Prostate gland (tissue), 2 donors: ENCODE measurements at regions not wholly inside any gene's neighbourhood (a gene's known extent, or its start where the extent isn't known, plus 50 kb on each side); places are given as distances from the start of the nearest gene placed in this dataset.
"Not testable (repeated sequence)": the region's sequence is repeated elsewhere in the genome, so short reads cannot be mapped to it uniquely, and the experiment has no call there.

Experiments used
- POLR2A ChIP-seq: fragments of 450-650 bp; IDR thresholded peaks from one replicate; pipeline ENCODE4 v1.6.1; 2016; ENCODE audit warnings: antibody characterized with exemption, mild to moderate bottlenecking
- POLR2AphosphoS5 ChIP-seq: sonication (generic); formaldehyde crosslinking; IDR thresholded peaks from one replicate; pipeline ENCODE4 v1.6.1; 2017; ENCODE audit warnings: antibody characterized with exemption
- TF ChIP-seq, protein P1 (sequence below), 4 experiments: fragments of 200-600 bp in 2 of 4; fragments of 450-650 bp in 2 of 4; sonication (generic) in 2 of 4; IDR thresholded peaks; 1 replicate in 3 of 4; 2 replicates in 1 of 4; pipeline ENCODE4 v1.5.1; 2016 to 2019; ENCODE audit warnings: antibody characterized with exemption in 4 of 4, mild to moderate bottlenecking in 2 of 4, moderate library complexity in 2 of 4

- TF ChIP-seq, protein P1, sequence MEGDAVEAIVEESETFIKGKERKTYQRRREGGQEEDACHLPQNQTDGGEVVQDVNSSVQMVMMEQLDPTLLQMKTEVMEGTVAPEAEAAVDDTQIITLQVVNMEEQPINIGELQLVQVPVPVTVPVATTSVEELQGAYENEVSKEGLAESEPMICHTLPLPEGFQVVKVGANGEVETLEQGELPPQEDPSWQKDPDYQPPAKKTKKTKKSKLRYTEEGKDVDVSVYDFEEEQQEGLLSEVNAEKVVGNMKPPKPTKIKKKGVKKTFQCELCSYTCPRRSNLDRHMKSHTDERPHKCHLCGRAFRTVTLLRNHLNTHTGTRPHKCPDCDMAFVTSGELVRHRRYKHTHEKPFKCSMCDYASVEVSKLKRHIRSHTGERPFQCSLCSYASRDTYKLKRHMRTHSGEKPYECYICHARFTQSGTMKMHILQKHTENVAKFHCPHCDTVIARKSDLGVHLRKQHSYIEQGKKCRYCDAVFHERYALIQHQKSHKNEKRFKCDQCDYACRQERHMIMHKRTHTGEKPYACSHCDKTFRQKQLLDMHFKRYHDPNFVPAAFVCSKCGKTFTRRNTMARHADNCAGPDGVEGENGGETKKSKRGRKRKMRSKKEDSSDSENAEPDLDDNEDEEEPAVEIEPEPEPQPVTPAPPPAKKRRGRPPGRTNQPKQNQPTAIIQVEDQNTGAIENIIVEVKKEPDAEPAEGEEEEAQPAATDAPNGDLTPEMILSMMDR (IDR thresholded peaks at IDR 0.05), result not testable (repeated sequence)
- TF ChIP-seq POLR2A, POLR2AphosphoS5: not testable (repeated sequence)
Observed at GRCh38 chr22:22117864-22118544, 126.6 kb upstream of the VPREB1 start.
